ENCODE measurements at regions not wholly inside any gene's neighbourhood (a gene's known extent, or its start where the extent isn't known, plus 50 kb on each side); places are given as distances from the start of the nearest gene placed in this dataset.

DNA sequence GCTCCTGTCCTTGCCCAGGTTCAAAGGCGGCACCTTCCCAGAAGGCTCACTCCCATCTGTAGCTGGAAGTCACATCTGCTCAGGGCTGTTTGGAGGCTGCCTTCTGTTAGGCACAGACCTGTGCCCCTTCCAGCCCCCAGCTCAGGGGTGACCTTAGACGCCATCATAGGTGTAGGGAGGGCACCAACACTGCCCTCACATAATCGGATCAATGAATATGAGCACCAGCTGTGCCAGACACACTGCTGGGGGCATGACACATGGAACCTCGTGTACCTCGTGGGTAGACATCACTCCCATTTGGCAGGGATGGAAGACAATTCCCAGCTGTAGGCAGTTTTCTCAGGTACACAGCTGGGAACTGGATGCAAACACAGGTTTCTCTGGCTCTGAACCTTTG, 220.7 kb upstream of the ASIC2 start:
- no peak overlapping the region for H3K4me3 ChIP-seq
- ATAC-seq = no peak
- intact Hi-C loops (cut with DNase I, micrococcal nuclease) = no loop called here
- no peaks in the 10 kb centered on the region for H3K4me1 ChIP-seq (ENCODE audit: low read depth)
- H3K9me3 ChIP-seq = no peaks in the 10 kb centered on the region
- H3K36me3 ChIP-seq (ENCODE audit: low read depth) = no peaks in the 10 kb centered on the region
- DNase-seq = no peak
- TF ChIP-seq, protein P1, sequence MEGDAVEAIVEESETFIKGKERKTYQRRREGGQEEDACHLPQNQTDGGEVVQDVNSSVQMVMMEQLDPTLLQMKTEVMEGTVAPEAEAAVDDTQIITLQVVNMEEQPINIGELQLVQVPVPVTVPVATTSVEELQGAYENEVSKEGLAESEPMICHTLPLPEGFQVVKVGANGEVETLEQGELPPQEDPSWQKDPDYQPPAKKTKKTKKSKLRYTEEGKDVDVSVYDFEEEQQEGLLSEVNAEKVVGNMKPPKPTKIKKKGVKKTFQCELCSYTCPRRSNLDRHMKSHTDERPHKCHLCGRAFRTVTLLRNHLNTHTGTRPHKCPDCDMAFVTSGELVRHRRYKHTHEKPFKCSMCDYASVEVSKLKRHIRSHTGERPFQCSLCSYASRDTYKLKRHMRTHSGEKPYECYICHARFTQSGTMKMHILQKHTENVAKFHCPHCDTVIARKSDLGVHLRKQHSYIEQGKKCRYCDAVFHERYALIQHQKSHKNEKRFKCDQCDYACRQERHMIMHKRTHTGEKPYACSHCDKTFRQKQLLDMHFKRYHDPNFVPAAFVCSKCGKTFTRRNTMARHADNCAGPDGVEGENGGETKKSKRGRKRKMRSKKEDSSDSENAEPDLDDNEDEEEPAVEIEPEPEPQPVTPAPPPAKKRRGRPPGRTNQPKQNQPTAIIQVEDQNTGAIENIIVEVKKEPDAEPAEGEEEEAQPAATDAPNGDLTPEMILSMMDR (IDR thresholded peaks at IDR 0.05) = no peak

DNA sequence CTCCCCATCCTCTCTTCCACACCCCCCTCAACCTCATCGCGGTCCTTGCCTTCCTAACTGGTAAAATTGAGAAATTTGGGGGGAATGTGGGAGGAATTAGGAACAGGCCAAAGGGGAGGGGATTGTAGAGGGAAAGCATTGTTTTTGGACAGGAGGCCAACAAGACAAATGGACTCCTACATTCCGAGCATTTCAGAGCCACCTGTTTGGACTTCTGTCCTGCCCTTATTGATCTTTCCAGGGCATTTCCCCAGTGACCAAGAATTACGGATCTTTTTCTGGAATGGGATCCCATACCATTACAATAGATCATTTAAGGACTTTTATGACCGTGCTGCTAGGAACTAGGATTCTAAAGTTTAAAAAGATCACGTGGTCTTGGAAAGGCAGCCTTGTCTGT, 221.3 kb upstream of the ASIC2 start:
- no peaks in the 10 kb centered on the region for H3K4me1 ChIP-seq (ENCODE audit: low read depth)

DNA sequence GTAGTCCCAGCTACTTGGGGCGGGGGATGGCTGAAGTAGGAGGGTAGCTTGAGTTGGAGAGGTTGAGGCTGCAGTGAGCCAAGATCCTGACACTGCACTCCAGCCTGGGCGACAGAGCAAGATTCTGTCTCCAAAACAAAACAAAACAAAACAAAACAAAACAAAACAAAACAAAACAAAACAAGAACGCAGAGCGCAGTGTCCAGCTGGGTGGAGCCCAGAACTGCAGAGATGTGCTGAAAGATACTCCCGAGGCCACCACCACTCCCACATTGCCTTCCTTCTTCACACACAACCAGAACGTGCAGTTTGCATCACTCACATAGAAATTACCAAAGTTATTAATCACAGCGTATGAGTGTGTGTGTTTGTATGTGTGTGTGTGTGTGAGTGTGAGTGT, 222.9 kb upstream of the ASIC2 start:
- Histone ChIP-seq H3K9me3 (no peaks in the 10 kb centered on the region), H3K4me3 (no peak overlapping the region), H3K36me3 (ENCODE audit: low read depth) (no peaks in the 10 kb centered on the region), H3K4me1 (ENCODE audit: low read depth) (no peaks in the 10 kb centered on the region)
- TF ChIP-seq, protein P1 (IDR thresholded peaks at IDR 0.05) = no peak
- intact Hi-C loops (cut with DNase I, micrococcal nuclease) = no loop called here
- ATAC-seq = no peak
- DNase-seq = no peak

More for the DNA sequence above, 221.3 kb upstream of the ASIC2 start:
- intact Hi-C loops (cut with DNase I, micrococcal nuclease) = no loop called here
- no peaks in the 10 kb centered on the region for H3K9me3 ChIP-seq
- TF ChIP-seq, protein P1 (IDR thresholded peaks at IDR 0.05) = no peak
- H3K36me3 ChIP-seq (ENCODE audit: low read depth) = no peaks in the 10 kb centered on the region
- no peak overlapping the region for H3K4me3 ChIP-seq
- DNase-seq (no peak), ATAC-seq (no peak)

DNA sequence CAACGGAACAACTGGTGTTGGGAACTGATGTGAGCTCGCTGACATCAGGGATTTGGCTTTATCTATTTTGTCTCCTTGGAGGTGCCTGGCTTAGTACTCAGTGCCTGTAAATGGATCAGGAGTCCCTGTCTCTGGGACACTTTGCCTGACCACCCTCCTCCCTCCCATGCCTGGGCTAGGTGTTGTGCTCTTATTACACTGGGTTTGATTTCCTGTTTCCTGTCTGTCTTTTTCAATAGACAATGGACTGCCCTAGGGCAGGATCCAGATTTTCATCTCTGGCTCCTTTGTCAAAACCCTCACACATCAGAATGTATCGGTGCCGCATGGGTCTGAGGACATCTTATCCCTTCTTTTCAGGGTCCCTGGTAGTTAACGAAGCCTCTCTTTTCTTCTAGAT, 223.6 kb upstream of the ASIC2 start:
- Histone ChIP-seq H3K4me3 (no peak overlapping the region), H3K36me3 (ENCODE audit: low read depth) (no peaks in the 10 kb centered on the region), H3K9me3 (no peaks in the 10 kb centered on the region), H3K4me1 (ENCODE audit: low read depth) (no peaks in the 10 kb centered on the region)
- ATAC-seq (no peak), DNase-seq (no peak)
- intact Hi-C loops (cut with DNase I, micrococcal nuclease) = no loop called here
- TF ChIP-seq, protein P1 (IDR thresholded peaks at IDR 0.05) = no peak

DNA sequence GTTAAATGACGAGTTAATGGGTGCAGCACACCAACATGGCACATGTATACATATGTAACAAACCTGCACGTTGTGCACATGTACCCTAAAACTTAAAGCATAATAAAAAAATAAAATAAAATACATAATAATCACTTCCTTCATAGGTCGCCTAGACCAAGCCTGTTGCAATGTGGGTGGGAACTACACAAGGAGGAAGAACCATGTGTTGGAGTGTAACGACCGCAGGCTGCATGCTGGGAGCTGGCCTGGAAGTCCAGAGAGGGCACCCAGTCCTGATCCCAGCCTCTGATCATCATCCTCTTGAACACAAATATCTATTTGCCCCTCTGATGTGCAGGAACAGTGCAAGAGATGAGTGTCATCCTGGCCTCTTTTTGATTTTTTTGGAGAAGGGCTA, 224.7 kb upstream of the ASIC2 start:
- intact Hi-C loops (cut with DNase I, micrococcal nuclease) = no loop called here

More for the DNA sequence above, 224.7 kb upstream of the ASIC2 start:
- no peak for ATAC-seq
- Histone ChIP-seq H3K9me3 (no peaks in the 10 kb centered on the region), H3K36me3 (ENCODE audit: low read depth) (no peaks in the 10 kb centered on the region), H3K4me3 (no peak overlapping the region), H3K4me1 (ENCODE audit: low read depth) (no peaks in the 10 kb centered on the region)
- no peak for DNase-seq
- TF ChIP-seq, protein P1 (IDR thresholded peaks at IDR 0.05) = no peak
